ENCODE measurements at regions not wholly inside any gene's neighbourhood (a gene's known extent, or its start where the extent isn't known, plus 50 kb on each side); places are given as distances from the start of the nearest gene placed in this dataset.

DNA sequence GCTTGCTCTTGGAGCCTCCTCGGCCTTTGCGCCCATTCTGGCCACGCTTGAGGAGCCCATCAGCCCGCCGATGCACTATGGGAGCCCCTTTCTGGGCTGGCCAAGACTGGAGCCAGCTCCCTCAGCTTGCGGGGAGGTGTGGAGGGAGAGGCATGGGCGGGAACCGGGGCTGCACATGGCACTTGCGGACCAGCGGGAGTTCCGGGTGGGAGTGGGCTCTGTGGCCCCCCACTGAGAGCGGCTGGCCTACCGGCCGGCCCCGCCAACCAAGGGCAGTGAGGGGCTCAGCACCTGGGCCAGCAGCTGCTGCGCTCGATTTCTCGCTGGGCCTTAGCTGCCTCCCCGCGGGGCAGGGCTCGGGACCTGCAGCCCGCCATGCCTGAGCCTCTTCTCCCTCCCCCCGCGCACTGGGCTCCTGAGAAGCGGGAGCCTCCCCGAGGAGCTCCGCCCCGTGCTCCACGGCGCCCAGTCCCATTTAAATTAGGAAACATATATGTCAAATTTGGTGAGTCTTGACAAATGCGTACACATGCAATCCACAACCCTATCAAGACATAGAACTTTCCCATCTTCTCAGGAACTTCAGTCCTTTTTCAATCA is 97.6 kb upstream of the CNTN3 start:
- no peak overlapping the region for H2AFZ ChIP-seq (ENCODE audit: low read length)
- H3K4me2 ChIP-seq (ENCODE audit: low read length): no peak overlapping the region
- no peak overlapping the region for H3K27ac ChIP-seq (ENCODE audit: low read depth, low read length, poor library complexity, severe bottlenecking)
- H3K36me3 ChIP-seq (ENCODE audit: insufficient read depth, low read length): no peaks in the 10 kb centered on the region
- H3F3A ChIP-seq (ENCODE audit: insufficient read depth, low read length): no peaks in the 10 kb centered on the region
- no peak overlapping the region for H3K4me3 ChIP-seq (ENCODE audit: low read depth, low read length, poor library complexity, severe bottlenecking)
- no peaks in the 10 kb centered on the region for H3K27me3 ChIP-seq (ENCODE audit: insufficient read depth, low read length)
- no peaks in the 10 kb centered on the region for H4K20me1 ChIP-seq (ENCODE audit: insufficient read depth, low read length)
- no peaks in the 10 kb centered on the region for H3K79me2 ChIP-seq (ENCODE audit: insufficient read depth, low read length)
- H3K9me3 ChIP-seq (ENCODE audit: low read length): no peaks in the 10 kb centered on the region
- TF ChIP-seq CTCF (IDR thresholded peaks at IDR 0.05; ENCODE audit: low read length) (no peak), EZH2 (IDR thresholded peaks at IDR 0.05; ENCODE audit: borderline replicate concordance, low read length) (no peak)
- H3K9me2 ChIP-seq (ENCODE audit: low read depth, low read length): no peaks in the 10 kb centered on the region
- no peaks in the 10 kb centered on the region for H3K4me1 ChIP-seq (ENCODE audit: insufficient read depth, low read length, severe bottlenecking)
- no peak overlapping the region for H3K9ac ChIP-seq (ENCODE audit: low read length)

GRCh38 chr3:74709951-74710350 is 95.5 kb upstream of the CNTN3 start:
- no peak overlapping the region for H2AFZ ChIP-seq (ENCODE audit: low read length)
- H4K20me1 ChIP-seq (ENCODE audit: insufficient read depth, low read length): no peaks in the 10 kb centered on the region
- no peaks in the 10 kb centered on the region for H3F3A ChIP-seq (ENCODE audit: insufficient read depth, low read length)
- no peak overlapping the region for H3K9ac ChIP-seq (ENCODE audit: low read length)
- no peak overlapping the region for H3K4me3 ChIP-seq (ENCODE audit: low read depth, low read length, poor library complexity, severe bottlenecking)
- no peaks in the 10 kb centered on the region for H3K79me2 ChIP-seq (ENCODE audit: insufficient read depth, low read length)
- TF ChIP-seq CTCF (IDR thresholded peaks at IDR 0.05; ENCODE audit: low read length): no peak
- no peaks in the 10 kb centered on the region for H3K9me3 ChIP-seq (ENCODE audit: low read length)
- H3K36me3 ChIP-seq (ENCODE audit: insufficient read depth, low read length): no peaks in the 10 kb centered on the region
- H3K9me2 ChIP-seq (ENCODE audit: low read depth, low read length): no peaks in the 10 kb centered on the region
- H3K27ac ChIP-seq (ENCODE audit: low read depth, low read length, poor library complexity, severe bottlenecking): no peak overlapping the region
- no peaks in the 10 kb centered on the region for H3K27me3 ChIP-seq (ENCODE audit: insufficient read depth, low read length)
- H3K4me2 ChIP-seq (ENCODE audit: low read length): no peak overlapping the region
- H3K4me1 ChIP-seq (ENCODE audit: insufficient read depth, low read length, severe bottlenecking): no peaks in the 10 kb centered on the region

GRCh38 chr3:74693696-74694393 is 79.4 kb upstream of the CNTN3 start:
- no peak overlapping the region for H3K27ac ChIP-seq (ENCODE audit: low read depth, low read length, poor library complexity, severe bottlenecking)
- H3K79me2 ChIP-seq (ENCODE audit: insufficient read depth, low read length): no peaks in the 10 kb centered on the region
- H4K20me1 ChIP-seq (ENCODE audit: insufficient read depth, low read length): no peaks in the 10 kb centered on the region
- no peaks in the 10 kb centered on the region for H3K4me1 ChIP-seq (ENCODE audit: insufficient read depth, low read length, severe bottlenecking)
- no peak overlapping the region for H3K4me3 ChIP-seq (ENCODE audit: low read depth, low read length, poor library complexity, severe bottlenecking)
- H3K4me2 ChIP-seq (ENCODE audit: low read length): no peak overlapping the region
- no peak overlapping the region for H2AFZ ChIP-seq (ENCODE audit: low read length)
- TF ChIP-seq CTCF (IDR thresholded peaks at IDR 0.05; ENCODE audit: low read length) (no peak), EZH2 (IDR thresholded peaks at IDR 0.05; ENCODE audit: borderline replicate concordance, low read length) (no peak)
- H3K27me3 ChIP-seq (ENCODE audit: insufficient read depth, low read length): no peaks in the 10 kb centered on the region
- H3K9ac ChIP-seq (ENCODE audit: low read length): no peak overlapping the region
- H3K36me3 ChIP-seq (ENCODE audit: insufficient read depth, low read length): no peaks in the 10 kb centered on the region
- H3F3A ChIP-seq (ENCODE audit: insufficient read depth, low read length): no peaks in the 10 kb centered on the region
- no peaks in the 10 kb centered on the region for H3K9me3 ChIP-seq (ENCODE audit: low read length)
- no peaks in the 10 kb centered on the region for H3K9me2 ChIP-seq (ENCODE audit: low read depth, low read length)

Measured in OCI-LY1 (cell line).